ENCODE measurements at regions not wholly inside any gene's neighbourhood (a gene's known extent, or its start where the extent isn't known, plus 50 kb on each side); places are given as distances from the start of the nearest gene placed in this dataset.
A peak's percentile ranks its signal among the peaks of the same experiment; 100 is the strongest.
"Not testable (repeated sequence)": the region's sequence is repeated elsewhere in the genome, so short reads cannot be mapped to it uniquely, and the experiment has no call there.

DNA sequence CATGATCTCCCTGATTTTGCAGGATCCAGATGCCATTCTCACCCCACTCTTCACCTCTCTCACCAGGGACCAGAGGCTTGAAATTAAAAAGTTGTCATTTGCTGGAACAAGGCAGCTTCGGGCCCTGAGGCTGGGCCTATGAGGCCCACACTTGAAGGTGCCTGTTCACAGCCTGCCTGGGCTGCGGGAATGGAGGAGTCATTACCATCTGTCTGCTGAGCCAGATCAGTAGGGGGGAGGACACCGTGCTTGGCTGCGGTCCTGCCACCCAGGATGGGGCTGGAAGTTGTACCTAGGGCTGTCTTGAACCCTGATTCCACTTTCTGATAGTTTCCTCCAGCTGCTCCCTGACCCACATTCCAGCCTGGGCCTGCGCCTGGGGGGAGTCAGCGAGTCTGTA lies 208.3 kb upstream of the N4BP1 start:
- no peak for DNase-seq

DNA sequence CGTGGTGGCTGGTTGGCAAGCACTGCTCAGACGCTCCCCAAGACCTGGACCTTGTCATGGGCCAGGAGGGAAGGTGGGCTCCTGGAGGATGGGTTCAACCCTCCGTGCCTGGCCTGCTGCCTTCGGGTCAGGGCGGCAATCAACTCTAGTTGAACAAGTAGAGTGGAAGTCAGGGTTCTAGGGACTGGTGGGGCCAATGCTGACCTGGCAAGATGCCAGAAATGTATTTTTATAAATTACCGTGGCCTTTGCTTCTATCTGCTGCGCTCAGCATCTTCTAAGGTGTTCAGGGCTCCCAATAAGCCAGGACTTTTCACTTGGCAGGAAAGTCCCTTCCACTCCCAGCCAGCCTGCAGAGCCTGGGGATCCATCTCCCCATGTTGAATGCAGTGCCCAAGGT lies 207.1 kb upstream of the N4BP1 start:
- DNase-seq = no peak

DNA sequence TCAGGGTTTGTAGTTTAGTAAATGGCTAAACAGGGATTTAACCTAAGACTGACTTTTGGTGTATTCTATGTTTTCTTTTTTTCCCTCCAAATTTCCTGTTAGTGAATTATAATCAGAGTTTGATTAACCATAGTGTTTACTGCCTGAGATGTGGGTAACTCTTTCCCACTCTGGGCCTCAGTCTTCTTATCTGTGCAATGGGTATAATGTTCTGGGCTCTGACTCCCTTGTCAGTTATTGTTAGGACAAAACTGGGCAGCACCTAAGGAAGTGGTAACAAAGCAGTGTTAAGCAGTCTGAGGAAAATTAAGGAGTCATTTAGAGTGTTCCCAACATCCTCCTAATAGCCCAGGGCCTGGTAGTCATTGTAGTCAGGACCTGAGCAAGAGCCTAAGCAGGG lies 206.4 kb upstream of the N4BP1 start:
- DNase-seq = no peak

DNA sequence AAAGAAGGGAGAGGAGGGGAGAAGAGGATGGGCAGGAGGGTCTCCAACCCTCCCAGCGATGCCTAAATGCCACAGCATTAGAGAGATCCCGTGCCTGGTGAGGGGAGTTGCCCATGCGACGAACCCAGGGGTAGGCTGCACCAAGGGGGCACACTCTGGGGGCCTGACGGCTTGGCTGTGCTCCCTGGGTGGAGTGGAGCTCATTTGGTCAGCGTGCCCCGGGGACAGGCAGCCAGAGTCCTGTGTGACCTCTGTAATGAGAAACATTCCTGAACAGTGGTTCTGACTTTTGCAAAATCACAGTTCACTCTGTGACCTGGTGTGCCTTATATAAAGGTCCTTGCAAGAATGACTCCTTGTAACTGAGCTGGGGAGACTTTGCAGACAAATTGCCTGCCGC lies 205.0 kb upstream of the N4BP1 start:
- no peak for DNase-seq

DNA sequence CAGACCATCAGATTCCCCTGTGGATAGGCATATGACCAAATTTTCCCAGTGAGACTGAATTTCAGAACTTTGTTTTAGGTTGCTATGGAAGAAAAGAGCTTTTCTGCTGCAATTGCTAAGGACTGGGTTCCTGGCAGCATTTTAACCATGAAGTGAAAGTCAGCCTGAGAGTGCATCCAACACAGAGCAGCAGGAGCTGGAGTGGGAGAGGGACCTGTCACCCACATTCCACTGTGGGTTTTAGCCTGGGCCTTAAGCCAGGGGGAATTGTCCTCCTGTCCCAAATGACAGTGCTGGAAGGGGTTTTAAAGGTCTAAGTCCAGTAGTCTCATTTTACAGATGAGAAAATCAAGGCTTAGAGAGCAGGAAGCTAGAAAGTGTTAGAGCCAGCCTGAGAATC lies 203.5 kb upstream of the N4BP1 start:
- no peak for DNase-seq

DNA sequence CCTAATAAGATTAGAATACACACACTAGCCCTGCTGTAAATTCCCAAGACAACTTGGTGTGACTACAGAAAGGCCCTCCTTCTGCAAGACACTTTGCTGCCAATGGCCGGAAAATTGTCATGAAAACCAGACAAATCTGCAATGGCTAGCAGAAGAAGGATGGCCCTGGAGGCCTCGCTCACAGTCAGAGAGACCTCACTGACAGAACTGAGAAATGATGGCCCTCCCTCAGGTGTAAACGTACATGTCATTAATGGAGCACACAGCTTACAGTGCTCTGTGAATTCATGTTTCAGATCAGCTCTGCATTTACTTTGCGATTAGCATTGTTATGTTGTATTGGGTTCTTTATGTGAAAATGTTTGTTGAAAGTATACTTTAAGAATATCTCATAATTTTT lies 202.9 kb upstream of the N4BP1 start:
- no peak for DNase-seq

DNA sequence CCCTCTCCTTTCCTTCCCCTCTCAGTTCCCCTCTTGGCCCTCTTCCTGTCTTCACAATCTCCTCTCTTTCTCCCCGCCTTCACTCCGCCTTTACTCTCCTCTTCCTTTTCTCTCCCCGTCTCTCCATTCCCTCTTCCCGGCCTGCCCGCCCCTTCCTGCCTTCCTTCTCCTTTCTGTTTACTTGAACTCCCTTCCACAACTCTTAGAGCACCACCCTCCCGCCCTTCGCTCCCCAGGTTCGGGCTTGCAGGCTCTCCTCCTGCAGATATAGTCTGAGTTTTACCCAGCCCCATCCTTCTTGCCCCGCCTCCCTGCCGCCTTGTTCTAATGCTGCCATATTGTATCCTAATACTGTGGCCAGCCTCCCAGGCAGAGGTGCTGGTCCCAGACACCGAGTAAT lies 201.5 kb upstream of the N4BP1 start:
- no peak for DNase-seq

DNA sequence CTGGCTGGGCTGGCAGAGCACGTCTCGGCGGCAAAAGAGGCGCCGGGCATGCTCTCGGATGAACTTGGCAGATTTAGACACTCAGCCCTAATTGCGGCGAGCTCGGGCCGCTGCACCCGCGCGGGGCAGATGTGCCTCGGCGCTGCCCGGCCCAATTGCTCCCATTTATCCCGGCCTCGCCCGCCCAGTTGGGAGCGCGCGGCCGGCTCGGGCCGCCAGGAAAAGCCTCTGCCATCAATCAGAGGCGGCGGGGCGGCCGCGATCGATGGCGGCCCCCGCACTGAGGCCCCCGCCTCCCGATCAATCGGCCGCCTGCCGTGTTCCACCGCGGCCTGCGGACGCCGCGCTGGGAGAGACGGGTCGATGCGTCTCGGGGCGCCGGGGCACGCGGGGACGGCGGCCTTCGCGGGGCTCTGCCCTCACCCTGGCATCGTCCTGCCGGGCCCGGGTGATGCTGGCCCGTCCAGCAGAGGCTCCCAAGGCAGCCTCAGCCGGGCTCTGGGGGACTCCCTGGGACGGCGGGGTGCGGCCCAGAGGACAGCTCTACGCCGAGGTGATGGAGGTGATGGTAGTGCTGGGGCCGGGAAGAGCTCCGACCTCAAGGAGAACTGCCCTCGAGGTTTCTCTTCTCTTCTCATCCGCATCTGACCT lies 200.9 kb upstream of the N4BP1 start:
- DNase-seq = no peak

DNA sequence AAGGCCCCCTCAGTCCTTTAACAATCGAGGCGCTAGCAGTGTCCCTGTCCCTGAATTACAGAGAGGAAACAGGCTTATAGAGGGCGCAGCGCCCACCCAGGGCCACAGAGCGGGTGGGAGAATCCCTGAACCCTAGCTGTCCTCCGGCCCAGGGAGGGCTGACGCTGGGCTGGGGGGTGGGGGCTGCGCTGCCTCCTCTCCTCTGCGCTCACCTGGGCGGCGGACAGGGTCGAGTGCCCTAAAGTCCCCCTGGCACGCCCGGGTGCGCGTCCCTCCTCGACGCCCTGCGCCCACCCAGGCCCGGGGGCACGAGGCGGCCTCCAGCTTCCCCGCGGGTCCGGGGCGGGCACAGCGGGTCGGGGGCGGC lies 200.4 kb upstream of the N4BP1 start:
- no peak for DNase-seq

DNA sequence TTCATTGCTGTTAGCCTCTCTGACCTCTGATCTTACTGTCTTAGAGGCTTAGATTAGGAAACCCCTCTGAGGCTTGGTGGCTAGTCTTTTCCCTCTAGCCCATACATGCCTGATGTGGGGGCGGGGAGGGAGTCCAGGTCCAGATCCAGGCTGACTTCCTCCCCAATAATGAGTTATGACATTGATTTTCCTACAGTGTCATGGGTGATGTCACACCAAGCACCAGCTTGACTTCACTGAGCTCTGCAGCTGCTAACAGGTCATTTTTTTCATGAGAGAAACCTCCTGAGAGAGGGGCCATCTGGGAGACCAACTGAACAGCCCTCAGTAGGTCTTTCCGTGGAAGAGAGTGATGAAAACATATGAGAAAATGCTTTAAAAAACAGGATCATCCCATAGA lies 180.2 kb upstream of the N4BP1 start:
- no peak for DNase-seq

DNA sequence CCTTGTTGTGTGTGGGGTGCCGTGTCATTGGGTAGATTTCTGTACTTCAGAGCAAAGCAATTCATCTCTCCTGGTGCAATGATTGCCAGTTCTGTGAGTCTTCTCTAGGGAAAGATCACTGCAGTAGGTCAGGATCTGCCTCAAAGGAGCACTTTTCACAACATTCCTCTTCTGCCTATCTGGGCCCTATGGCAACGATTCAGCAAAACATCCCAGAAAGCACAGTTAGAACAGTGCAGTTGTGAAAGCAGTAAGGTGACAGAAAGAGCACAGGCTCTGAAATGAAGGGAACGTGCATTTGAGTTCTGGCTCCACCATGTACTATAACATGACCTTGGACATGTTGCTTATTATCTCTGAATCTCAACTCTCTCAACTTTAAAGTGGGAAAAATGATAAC lies 178.5 kb upstream of the N4BP1 start:
- DNase-seq = no peak

DNA sequence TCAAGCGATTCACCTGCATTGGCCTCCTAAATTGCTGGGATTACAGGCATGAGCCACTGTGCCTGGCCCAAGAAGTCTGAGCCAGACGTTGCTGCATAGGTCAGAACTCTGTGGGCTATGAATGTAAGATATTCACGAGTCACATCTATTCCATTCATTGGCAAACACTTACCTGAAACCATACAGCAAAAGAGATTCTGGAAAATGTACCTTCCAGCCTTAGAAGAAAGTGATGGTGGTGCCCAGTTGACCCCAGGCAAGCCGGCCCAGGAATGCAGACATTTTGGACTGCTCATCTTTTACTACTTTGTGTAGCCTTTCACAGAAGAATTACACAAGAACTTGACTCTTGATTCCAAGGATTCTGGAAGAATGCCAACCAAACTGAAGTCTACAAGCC lies 135.6 kb upstream of the N4BP1 start:
- no peak for DNase-seq

DNA sequence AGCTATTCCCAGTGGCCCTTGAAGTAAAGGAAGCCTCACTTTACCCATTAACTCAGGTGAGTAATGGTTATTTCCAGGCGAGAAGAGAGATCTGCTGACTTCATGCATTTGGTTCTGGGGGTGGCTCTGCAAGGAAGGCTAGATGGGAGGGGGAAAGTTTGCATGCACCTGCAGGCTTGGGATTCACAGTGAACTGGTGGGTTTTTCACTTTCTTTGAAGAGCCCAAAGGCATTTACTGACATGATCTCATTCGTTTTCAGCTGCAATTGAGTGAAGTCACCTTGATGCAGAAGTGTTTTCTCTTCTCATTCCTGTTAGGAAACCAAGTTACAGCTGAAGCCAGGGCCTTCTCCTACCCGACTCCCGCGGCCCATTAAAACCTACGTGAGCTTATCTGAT lies 131.0 kb upstream of the N4BP1 start:
- DNase-seq = no peak

DNA sequence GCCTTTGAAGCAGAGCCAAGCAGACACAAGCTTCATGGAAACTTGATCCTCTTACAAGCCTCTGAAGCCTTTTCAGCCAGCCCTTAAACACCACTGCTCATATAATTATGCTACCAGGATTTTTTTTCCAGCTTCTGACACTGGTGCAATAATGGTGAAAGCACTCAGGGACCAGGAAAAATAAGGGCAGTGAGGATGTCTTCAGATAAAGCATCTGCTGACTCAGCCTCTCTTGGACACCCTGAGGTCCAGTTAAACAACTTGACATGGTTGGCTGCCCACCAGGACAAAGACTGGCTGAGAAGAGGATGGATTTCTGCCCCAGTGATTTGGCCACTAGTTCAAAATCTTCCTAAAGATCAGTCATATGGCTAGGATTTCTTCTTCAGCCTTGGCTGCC lies 124.2 kb upstream of the N4BP1 start:
- no peak for DNase-seq

DNA sequence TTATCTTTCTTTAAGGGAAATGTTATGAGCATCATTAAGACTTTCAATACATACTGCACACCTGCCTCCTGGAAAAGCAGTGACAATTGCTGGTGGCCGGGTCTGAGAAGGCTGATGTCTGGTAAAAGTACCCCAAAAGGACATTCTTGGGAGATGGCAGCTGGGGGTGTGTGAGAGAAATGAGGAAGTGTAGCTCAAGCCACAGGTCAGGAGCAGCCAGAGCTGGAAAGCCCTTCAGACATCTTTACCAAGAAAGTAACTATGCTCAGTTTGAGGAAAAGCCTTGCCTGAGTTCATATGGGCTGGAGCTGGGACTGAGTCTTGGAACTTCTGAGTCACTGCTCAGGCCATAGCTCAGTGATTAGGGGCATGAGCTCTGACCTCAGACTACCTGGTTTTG lies 94.7 kb upstream of the N4BP1 start:
- no peak for DNase-seq

DNA sequence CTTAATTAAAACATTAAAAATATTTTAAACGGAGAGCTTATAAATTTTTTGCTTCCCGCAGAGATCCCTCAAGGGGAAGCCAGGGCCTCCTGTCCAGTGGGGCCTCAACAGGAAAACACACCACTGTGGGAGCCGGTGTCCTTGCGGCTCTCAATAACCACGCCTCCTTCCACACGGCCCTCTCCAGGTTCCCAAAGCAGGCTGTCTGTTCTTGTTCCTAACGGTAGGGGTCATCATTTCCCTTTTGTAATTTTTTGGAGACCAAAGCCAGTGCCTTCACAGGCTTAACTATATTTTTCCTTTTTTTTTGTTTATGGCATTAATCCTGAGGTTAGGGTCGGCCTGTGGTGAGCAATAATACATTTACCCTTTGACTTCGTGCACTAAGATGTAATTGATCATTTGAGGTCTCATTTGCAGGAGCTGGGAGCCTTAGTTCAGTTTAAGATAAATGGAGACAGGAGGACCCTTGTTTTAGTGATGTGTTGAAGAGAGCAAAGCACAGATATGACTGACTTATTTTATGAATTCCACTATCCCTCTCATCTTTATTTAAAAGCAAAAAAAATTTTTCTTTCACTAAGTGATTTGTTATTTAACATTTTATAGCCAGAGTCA lies 77.5 kb upstream of the N4BP1 start:
- peak; percentile 17 to 32 for DNase-seq

DNA sequence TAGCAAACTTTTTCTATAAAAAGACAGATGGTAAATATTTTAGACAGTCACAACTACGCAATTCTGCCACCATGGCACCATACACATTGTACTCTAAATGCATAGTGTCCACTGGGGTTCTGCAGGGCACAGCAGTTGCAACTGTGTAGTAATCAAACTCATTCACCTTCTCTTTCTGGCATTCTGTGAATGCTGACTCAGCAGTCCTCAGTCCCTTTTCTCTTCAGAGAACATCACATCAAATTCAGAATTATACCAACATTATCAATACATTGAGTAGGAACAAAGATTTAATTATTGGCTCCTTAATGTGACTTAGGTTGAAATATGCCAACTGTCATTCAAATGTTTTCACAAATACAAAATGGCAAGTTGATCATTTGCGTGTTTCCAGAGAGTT lies 74.2 kb upstream of the N4BP1 start:
- DNase-seq = no peak

DNA sequence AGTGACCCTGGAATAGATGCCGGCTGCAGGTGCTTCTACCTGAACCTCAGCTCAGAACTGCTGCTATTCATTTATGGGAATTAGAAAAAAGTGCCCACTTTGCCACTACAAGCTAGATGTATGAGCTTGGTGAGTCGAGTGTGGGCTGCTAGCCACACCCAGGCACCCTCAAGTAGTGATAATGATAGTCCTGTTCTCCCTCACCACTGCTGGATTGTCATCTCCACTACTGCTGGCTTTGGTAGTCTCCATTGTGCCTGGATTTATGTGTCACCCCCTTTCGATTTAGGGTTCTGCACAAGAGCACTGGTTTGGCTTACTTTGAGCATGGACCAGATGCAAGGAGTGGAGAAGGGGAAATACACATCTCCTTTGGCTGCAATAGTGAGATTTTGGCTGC lies 73.0 kb upstream of the N4BP1 start:
- DNase-seq = no peak

DNA sequence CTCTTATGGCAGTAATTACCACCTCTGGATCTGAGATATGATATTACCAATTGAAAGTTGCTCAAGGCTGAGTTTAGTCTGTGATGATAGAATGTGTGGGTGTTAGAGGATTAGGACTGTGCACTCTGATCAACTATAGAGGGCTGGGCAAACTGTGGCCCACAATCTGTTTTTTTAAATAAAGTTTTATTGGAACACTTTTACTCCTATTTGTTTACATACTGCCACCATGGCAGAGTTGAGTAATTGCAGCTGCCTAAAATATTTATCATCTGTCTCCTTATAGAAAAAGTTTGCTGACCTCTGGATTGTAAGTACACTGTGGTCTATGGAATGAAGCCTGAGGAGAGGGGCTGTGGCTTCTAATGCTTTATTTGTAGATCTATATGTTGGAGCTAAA lies 71.5 kb upstream of the N4BP1 start:
- DNase-seq = no peak

DNA sequence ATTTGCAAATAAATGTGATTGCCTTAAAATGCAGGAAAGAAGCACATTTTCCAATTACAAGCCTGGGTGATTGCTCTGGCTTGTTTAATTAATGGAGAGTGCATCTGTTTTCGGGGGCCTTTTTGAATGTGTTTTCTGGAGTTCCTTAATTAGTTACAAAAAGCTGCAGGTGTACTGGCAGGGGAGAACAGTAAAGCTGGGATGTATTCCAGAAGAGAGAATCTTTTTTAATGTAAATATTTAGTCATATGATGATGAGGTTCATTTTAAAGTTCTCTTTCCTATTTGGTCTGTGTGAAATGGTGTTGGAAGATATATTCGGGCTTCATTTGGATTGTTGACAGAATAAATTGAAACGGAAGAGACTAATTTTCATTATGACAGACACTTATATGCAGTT lies 70.9 kb upstream of the N4BP1 start:
- no peak for DNase-seq

DNA sequence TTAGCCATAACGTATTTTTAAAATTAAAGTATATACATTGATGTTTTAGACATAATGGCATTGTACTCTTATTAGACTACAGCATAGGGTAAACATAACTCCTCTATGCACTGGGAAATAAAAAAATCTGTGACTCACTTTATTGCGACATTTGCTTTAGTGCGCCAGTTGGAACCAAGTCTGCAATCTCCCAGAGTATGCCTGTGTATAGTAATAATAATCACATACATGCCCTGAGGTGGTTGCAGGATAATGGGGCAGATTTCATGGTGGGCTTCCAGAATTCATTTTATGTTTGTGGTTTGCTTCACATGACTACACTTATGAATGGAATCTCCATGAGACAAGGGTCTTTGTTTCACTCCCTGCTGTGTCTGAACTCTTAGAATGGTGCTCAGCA lies 66.9 kb upstream of the N4BP1 start:
- no peak for DNase-seq

DNA sequence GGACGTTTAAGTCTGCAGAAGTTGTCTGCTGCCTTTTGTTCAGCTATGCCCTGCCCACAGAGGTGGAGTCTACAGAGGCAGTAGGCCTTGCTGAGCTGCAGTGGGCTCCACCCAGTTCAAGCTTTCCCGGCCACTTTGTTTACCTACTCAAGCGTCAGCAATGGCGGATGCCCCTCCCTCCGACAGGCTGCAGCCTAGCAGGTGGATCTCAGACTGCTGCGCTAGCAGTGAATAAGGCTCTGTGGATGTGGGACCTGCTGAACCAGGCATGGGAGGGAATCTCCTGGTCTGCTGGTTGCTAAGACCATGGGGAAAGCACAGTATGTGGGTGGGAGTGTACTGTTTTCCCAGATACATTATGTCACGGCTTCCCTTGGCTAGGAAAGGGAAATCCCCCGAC lies 58.2 kb upstream of the N4BP1 start:
- DNase-seq = not testable (repeated sequence)

DNA sequence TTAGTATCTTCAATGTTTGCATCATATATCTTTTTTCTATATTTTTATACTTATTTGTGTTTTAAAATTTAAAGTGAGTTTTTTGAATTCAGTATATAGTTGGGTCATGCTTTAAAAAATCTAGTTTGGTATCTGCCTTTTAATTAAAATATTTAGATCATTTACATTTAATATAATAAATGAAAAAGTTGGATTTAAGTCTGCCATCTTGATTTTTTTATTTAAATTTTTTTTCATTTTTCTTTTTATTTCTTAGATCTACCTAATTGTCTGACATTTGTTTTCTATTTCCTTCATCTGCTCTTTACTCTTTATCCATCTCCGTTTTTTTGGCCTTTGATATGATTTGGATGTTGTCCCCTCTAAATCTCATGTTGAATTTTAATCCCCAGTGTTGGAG lies 50.0 kb upstream of the N4BP1 start:
- no peak for DNase-seq
